ENCODE measurements at regions not wholly inside any gene's neighbourhood (a gene's known extent, or its start where the extent isn't known, plus 50 kb on each side); places are given as distances from the start of the nearest gene placed in this dataset.

DNA sequence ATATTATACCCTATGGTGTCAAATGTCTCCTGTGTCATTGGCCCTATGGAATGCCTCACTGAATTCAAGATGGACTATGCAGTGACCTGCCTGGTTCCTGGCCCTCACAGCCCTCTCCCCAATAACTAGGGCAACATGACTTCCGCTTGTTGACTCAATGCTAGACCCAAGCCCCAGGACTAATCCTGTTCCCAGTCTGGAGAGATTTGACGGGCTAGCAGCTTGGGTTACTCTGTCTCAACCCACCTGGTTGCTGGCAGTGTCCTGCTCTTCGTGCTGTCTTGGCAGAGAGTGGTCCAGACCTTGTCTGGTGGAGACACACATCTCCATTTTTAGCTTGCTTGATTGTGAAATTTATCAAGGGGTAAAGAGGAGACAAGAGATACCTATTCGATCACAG lies 135.8 kb upstream of the HES1 start:
- no peak overlapping the region for H3K4me3 ChIP-seq (ENCODE audit: low read depth, low read length)
- TF ChIP-seq, protein P1, sequence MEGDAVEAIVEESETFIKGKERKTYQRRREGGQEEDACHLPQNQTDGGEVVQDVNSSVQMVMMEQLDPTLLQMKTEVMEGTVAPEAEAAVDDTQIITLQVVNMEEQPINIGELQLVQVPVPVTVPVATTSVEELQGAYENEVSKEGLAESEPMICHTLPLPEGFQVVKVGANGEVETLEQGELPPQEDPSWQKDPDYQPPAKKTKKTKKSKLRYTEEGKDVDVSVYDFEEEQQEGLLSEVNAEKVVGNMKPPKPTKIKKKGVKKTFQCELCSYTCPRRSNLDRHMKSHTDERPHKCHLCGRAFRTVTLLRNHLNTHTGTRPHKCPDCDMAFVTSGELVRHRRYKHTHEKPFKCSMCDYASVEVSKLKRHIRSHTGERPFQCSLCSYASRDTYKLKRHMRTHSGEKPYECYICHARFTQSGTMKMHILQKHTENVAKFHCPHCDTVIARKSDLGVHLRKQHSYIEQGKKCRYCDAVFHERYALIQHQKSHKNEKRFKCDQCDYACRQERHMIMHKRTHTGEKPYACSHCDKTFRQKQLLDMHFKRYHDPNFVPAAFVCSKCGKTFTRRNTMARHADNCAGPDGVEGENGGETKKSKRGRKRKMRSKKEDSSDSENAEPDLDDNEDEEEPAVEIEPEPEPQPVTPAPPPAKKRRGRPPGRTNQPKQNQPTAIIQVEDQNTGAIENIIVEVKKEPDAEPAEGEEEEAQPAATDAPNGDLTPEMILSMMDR (IDR thresholded peaks at IDR 0.05; ENCODE audit: borderline replicate concordance, insufficient read depth, low read depth, low read length): no peak

DNA sequence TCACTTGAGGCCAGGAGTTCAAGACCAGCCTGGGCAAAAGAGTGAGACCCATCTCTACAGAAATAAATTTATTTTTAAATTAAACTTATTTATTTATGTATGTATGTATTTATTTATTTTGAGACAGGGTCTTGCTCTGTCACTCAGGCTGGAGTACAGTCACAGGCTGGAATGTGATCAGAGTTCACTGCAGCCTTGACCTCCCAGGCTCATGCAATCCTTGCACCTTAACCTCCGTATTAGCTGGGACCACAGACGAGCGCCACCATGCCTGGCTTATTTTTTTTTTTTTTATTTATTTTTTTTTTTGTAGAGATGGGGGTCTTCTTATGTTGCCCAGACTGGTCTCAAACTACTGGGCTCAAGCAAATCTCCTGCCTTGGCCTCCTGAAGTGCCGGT lies 135.2 kb upstream of the HES1 start:
- TF ChIP-seq, protein P1 (IDR thresholded peaks at IDR 0.05; ENCODE audit: borderline replicate concordance, insufficient read depth, low read depth, low read length): no peak
- H3K4me3 ChIP-seq (ENCODE audit: low read depth, low read length): no peak overlapping the region

DNA sequence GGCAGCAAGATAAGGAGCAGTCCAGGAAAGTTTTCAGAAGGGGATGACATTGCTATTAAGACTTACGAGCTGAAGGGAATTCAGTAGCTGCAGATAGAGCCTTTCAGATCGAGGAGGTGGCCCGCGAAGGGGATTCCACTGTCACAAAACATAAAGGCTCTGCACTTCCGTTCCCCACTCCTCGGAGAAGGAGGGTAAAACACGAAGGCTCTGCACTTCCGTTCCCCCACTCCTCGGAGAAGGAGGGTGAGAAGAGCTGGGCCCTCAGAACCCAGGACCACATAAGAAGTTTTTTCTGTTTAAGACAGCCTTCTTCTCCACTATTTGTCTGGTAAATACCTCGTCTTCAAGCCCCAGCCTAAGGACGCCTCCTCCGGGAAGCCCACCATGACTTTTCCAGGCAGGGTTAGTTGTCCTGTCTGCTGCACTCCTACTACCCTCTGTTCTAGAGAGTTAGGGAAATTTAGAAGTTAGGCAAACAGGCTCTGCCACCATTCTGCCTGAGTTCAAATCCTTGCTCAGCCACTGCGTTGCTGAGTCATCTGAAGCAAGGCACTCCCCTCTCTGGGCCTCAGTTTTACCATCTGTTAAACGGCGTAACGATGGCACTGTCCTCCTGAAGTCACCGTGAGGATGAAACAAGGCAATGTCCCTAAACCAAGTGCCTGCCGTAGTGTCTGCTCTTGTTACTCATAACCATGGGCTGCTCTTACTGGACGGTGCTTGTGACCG lies 134.1 kb upstream of the HES1 start:
- TF ChIP-seq, protein P1 (IDR thresholded peaks at IDR 0.05; ENCODE audit: borderline replicate concordance, insufficient read depth, low read depth, low read length): no peak
- H3K4me3 ChIP-seq (ENCODE audit: low read depth, low read length): no peak overlapping the region

DNA sequence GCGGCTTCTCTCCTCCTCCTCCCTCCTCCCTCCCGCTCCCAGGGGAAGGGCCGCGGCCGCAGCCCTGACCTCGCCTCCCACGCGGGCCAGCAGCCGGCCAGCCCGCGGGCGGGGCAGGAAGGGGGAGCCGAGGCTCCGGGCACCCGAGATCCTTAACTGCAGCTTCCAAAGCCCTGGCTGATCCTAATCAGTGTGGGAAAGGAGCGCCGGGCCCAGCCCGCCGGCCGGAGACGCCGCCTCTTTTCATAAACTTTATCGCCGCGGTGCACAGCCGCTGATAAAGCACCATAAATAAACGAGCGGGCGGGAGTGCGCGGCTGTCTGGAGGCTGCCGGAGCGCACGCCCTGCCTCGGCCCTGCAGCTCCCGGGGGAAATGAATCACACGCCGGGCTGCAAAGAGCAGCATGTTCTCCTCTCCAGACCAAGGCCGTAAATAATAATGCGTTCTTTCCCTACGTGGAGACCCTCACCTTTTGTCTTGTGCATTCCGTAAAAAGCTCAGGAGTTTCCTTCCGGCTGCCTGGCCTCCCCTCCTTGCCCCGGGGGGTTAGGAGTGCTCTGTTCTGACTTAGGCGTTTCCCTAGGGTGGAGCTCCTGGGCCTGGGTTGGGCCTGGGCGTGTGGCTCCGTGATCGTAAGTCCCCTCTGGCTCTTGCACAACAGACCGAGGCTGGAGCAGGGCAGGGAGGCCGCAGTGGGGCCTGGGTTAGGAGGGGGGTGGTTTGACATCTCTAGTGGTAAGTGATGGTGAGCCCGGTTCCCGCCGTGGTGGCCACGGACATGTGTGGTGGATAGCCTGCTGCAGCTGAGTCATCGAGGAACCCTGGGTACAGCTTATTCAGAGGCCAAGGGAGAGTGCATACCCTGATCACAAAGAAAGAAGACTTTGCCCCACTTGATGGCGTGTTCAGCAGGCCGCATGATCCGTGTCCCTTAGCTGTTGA lies 132.6 kb upstream of the HES1 start:
- H3K4me3 ChIP-seq (ENCODE audit: low read depth, low read length): peak overlapping the region; percentile 52
- TF ChIP-seq, protein P1 (IDR thresholded peaks at IDR 0.05; ENCODE audit: borderline replicate concordance, insufficient read depth, low read depth, low read length): no peak

DNA sequence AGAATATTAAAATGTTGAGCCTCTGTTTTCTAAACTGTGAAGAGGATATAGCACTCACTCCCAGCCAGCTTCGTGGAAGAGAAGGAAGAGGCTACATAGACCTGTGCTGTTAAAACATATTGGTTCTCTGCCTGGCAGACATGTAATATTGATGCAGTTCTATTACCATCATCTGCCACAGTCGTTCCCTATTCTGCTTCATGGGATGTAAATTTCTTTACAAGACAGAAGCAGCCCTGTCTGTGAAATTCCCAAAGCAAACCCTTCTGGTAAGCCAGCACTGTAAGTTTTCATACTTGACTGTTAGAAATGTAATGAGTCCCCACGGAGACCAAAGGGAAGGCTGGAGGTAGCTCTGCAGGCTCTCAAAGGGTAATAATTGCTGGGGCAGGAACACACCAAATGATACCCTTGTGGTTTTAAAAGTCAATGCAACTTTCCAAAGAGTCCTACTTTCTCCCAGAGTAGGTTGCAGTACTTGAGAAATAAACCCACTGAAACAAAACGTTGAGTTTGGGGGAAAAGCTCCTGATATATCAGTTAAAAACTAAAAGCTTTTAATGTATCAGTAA lies 129.9 kb upstream of the HES1 start:
- no peak overlapping the region for H3K4me3 ChIP-seq (ENCODE audit: low read depth, low read length)
- TF ChIP-seq, protein P1 (IDR thresholded peaks at IDR 0.05; ENCODE audit: borderline replicate concordance, insufficient read depth, low read depth, low read length): no peak

DNA sequence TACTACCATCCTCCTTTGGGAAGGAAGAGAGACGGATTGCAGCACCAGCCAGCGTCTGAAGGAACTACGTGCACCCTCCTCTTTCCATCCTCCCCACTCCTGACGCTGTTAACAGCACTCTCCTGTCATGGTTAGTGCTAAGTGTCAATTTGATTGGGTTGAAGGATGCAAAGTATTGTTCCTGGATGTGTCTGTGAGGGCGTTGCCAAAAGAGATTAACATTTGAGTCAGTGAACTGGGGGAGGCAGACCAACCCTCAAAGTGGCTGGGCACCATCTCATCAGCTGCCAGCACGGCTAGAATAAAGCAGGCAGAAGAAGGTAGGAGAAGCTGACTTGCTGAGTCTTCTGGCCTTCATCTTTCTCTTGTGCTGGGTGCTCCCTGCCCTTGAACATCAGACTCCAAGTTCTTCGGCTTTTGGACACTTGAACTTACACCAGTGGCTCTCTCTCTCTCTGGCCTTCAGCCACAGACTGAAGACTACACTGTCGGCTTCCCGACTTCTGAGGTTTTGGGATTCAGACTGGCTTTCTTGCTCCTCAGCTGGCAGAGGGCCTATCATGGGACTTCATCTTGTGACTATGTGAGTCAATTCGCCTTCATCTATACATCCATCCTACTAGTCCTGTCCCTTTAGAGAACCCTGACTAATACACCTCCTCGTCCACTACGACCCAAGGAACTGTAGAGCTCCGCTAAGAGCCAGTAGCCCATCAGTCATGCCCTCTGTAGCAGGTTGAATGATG lies 128.2 kb upstream of the HES1 start:
- TF ChIP-seq, protein P1 (IDR thresholded peaks at IDR 0.05; ENCODE audit: borderline replicate concordance, insufficient read depth, low read depth, low read length): no peak
- no peak overlapping the region for H3K4me3 ChIP-seq (ENCODE audit: low read depth, low read length)
